Osteoblast (primary cell): ENCODE measurements at regions not wholly inside any gene's neighbourhood (a gene's known extent, or its start where the extent isn't known, plus 50 kb on each side); places are given as distances from the start of the nearest gene placed in this dataset.

Source experiments
- DNase-seq: peaks from one replicate; pipeline ENCODE4 v3.0.0; 2011; ENCODE audit warnings: low spot score, mixed read lengths; ENCODE audit not compliant: insufficient read length; ENCODE audit errors: missing footprints
- H2AFZ ChIP-seq: 2 replicates; pipeline ENCODE4 v1.6.0; 2011; ENCODE audit warnings: mild to moderate bottlenecking, low read length
- H3K27ac ChIP-seq: 2 replicates; pipeline ENCODE4 v1.5.1; 2011; ENCODE audit warnings: mild to moderate bottlenecking, low read depth, low read length, moderate library complexity
- H3K27me3 ChIP-seq: 2 replicates; pipeline ENCODE4 v1.6.0; 2012; ENCODE audit warnings: mild to moderate bottlenecking, control low read depth, inconsistent platforms, low read length, moderate library complexity; ENCODE audit not compliant: insufficient read depth
- H3K36me3 ChIP-seq: 2 replicates; pipeline ENCODE4 v1.5.1; 2011; ENCODE audit warnings: mild to moderate bottlenecking, low read length, control low read depth, moderate library complexity; ENCODE audit not compliant: insufficient read depth
- H3K4me1 ChIP-seq: 2 replicates; pipeline ENCODE4 v1.5.1; 2011; ENCODE audit warnings: mild to moderate bottlenecking, low read length, control low read depth, moderate library complexity; ENCODE audit not compliant: insufficient read depth
- H3K4me2 ChIP-seq: 2 replicates; pipeline ENCODE4 v1.6.0; 2011; ENCODE audit warnings: mild to moderate bottlenecking, low read length; ENCODE audit not compliant: insufficient read depth
- H3K4me3 ChIP-seq: fragments of 200-600 bp; sonication (generic); 3 replicates; pipeline ENCODE4 v1.5.1; 2012; ENCODE audit warnings: mild to moderate bottlenecking, low read length, inconsistent platforms; ENCODE audit not compliant: insufficient read depth
- H3K79me2 ChIP-seq: 2 replicates; pipeline ENCODE4 v1.6.0; 2012; ENCODE audit warnings: mild to moderate bottlenecking, low read length, control low read depth, inconsistent platforms; ENCODE audit not compliant: insufficient read depth
- H3K9me3 ChIP-seq: 2 replicates; pipeline ENCODE4 v1.5.1; 2011; ENCODE audit warnings: low read depth, low read length, control low read depth
- H4K20me1 ChIP-seq: 2 replicates; pipeline ENCODE4 v1.6.0; 2012; ENCODE audit warnings: mild to moderate bottlenecking, low read length, control low read depth; ENCODE audit not compliant: insufficient read depth
- CTCF ChIP-seq: IDR thresholded peaks from 2 replicates; pipeline ENCODE4 v1.5.1; 2011; ENCODE audit warnings: mild to moderate bottlenecking, low read depth, low read length, moderate library complexity; ENCODE audit errors: extremely low read depth

GRCh38 chr5:67900514-67900913, 315.0 kb upstream of the PIK3R1 start:
- Histone ChIP-seq H3K4me3 (no peak overlapping the region), H3K27ac (no peak overlapping the region), H3K27me3 (no peaks in the 10 kb centered on the region), H4K20me1 (no peaks in the 10 kb centered on the region), H3K36me3 (no peaks in the 10 kb centered on the region), H3K9me3 (no peaks in the 10 kb centered on the region), H3K79me2 (no peaks in the 10 kb centered on the region), H3K4me2 (no peak overlapping the region), H3K4me1 (no peaks in the 10 kb centered on the region), H2AFZ (no peak overlapping the region)
- TF ChIP-seq CTCF: no peak
- DNase-seq: no peak

GRCh38 chr5:67897980-67898379, 317.6 kb upstream of the PIK3R1 start:
- H3K4me1 ChIP-seq: no peaks in the 10 kb centered on the region
- no peak overlapping the region for H2AFZ ChIP-seq
- H3K9me3 ChIP-seq: no peaks in the 10 kb centered on the region
- DNase-seq: no peak
- no peaks in the 10 kb centered on the region for H4K20me1 ChIP-seq
- no peak overlapping the region for H3K4me3 ChIP-seq
- H3K4me2 ChIP-seq: no peak overlapping the region
- no peaks in the 10 kb centered on the region for H3K79me2 ChIP-seq
- no peaks in the 10 kb centered on the region for H3K27me3 ChIP-seq
- no peaks in the 10 kb centered on the region for H3K36me3 ChIP-seq
- TF ChIP-seq CTCF: no peak
- H3K27ac ChIP-seq: no peak overlapping the region

- Histone ChIP-seq H3K79me2 (no peaks in the 10 kb centered on the region), H3K4me1 (no peaks in the 10 kb centered on the region), H3K36me3 (no peaks in the 10 kb centered on the region), H3K9me3 (no peaks in the 10 kb centered on the region), H2AFZ (no peak overlapping the region), H3K27me3 (no peaks in the 10 kb centered on the region), H3K4me2 (no peak overlapping the region), H3K27ac (no peak overlapping the region), H4K20me1 (no peaks in the 10 kb centered on the region), H3K4me3 (no peak overlapping the region)
- DNase-seq: no peak
- no peak for TF ChIP-seq CTCF
These were observed 318.1 kb upstream of the PIK3R1 start for GRCh38 chr5:67897431-67897830.

- H4K20me1 ChIP-seq: no peaks in the 10 kb centered on the region
- H3K4me3 ChIP-seq: no peak overlapping the region
- H3K27me3 ChIP-seq: no peaks in the 10 kb centered on the region
- H3K4me2 ChIP-seq: no peak overlapping the region
- no peak overlapping the region for H3K27ac ChIP-seq
- no peak overlapping the region for H2AFZ ChIP-seq
- H3K4me1 ChIP-seq: no peaks in the 10 kb centered on the region
- H3K79me2 ChIP-seq: no peaks in the 10 kb centered on the region
- no peaks in the 10 kb centered on the region for H3K36me3 ChIP-seq
- no peaks in the 10 kb centered on the region for H3K9me3 ChIP-seq
- TF ChIP-seq CTCF: no peak
- DNase-seq: no peak
These were observed 318.6 kb upstream of the PIK3R1 start for GRCh38 chr5:67896930-67897313.
